ENCODE measurements at regions not wholly inside any gene's neighbourhood (a gene's known extent, or its start where the extent isn't known, plus 50 kb on each side); places are given as distances from the start of the nearest gene placed in this dataset.

DNA sequence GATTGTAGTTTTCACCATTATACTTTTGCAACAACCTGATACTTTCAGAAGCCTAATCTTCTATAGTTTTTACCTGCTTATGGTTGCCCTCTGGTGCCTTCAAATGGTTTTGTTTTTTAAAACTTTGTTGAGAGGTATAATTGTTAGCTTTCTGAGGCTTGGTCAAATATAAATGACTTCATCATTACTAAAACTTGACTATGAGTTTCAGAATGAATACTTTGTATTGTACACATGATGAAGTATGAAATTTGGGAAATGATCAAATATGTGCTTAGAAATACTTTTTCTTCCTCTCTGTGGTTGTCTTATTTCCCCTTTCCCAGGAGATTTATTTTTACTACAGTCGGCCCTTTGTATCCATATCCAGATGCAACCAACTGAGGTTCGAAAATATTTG lies 151.8 kb upstream of the B3GALT2 start:
- TF ChIP-seq, protein P1, sequence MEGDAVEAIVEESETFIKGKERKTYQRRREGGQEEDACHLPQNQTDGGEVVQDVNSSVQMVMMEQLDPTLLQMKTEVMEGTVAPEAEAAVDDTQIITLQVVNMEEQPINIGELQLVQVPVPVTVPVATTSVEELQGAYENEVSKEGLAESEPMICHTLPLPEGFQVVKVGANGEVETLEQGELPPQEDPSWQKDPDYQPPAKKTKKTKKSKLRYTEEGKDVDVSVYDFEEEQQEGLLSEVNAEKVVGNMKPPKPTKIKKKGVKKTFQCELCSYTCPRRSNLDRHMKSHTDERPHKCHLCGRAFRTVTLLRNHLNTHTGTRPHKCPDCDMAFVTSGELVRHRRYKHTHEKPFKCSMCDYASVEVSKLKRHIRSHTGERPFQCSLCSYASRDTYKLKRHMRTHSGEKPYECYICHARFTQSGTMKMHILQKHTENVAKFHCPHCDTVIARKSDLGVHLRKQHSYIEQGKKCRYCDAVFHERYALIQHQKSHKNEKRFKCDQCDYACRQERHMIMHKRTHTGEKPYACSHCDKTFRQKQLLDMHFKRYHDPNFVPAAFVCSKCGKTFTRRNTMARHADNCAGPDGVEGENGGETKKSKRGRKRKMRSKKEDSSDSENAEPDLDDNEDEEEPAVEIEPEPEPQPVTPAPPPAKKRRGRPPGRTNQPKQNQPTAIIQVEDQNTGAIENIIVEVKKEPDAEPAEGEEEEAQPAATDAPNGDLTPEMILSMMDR (IDR thresholded peaks at IDR 0.05; ENCODE audit: low read depth, low read length, poor library complexity, severe bottlenecking), result no peak
- no peak for TF ChIP-seq EZH2phosphoT487 (IDR thresholded peaks at IDR 0.05; ENCODE audit: borderline replicate concordance, low read length)
